ENCODE measurements at regions not wholly inside any gene's neighbourhood (a gene's known extent, or its start where the extent isn't known, plus 50 kb on each side); places are given as distances from the start of the nearest gene placed in this dataset.
"Not testable (repeated sequence)": the region's sequence is repeated elsewhere in the genome, so short reads cannot be mapped to it uniquely, and the experiment has no call there.

GRCh38 chr12:60539592-60539991 lies 943.8 kb downstream of the SLC16A7 start:
- no peak for DNase-seq

GRCh38 chr12:60568914-60569313 lies 973.1 kb downstream of the SLC16A7 start:
- no peak for DNase-seq

GRCh38 chr12:60577607-60578006 lies 981.8 kb downstream of the SLC16A7 start:
- DNase-seq = no peak

GRCh38 chr12:60587664-60588063 lies 991.8 kb downstream of the SLC16A7 start:
- not testable (repeated sequence) for DNase-seq

GRCh38 chr12:60594035-60594711 lies 998.3 kb downstream of the SLC16A7 start:
- DNase-seq = no peak

GRCh38 chr12:60602601-60603000 lies 1006.8 kb downstream of the SLC16A7 start:
- no peak for DNase-seq

GRCh38 chr12:60603475-60603874 lies 1007.6 kb downstream of the SLC16A7 start:
- DNase-seq = not testable (repeated sequence)

- DNase-seq = no peak
These were observed 1020.6 kb downstream of the SLC16A7 start for GRCh38 chr12:60616400-60616799.

- DNase-seq = no peak
These were observed 1035.0 kb downstream of the SLC16A7 start for GRCh38 chr12:60630796-60631195.

- no peak for DNase-seq
These were observed 1048.2 kb downstream of the SLC16A7 start for GRCh38 chr12:60644076-60644475.

GRCh38 chr12:60666895-60667294 lies 1071.1 kb downstream of the SLC16A7 start:
- DNase-seq = no peak

- DNase-seq = no peak
These were observed 1077.1 kb downstream of the SLC16A7 start for GRCh38 chr12:60672949-60673348.

- no peak for DNase-seq
These were observed 1089.3 kb downstream of the SLC16A7 start for GRCh38 chr12:60684988-60685655.

GRCh38 chr12:60689137-60689536 lies 1093.3 kb downstream of the SLC16A7 start:
- no peak for DNase-seq

GRCh38 chr12:60693019-60693626 lies 1097.3 kb downstream of the SLC16A7 start:
- DNase-seq = no peak

GRCh38 chr12:60704171-60704914 lies 1108.5 kb downstream of the SLC16A7 start:
- DNase-seq = no peak

- no peak for DNase-seq
These were observed 1114.4 kb downstream of the SLC16A7 start for GRCh38 chr12:60710246-60710645.

GRCh38 chr12:60714141-60714900 lies 1118.5 kb downstream of the SLC16A7 start:
- DNase-seq = no peak

- DNase-seq = no peak
These were observed 1128.6 kb downstream of the SLC16A7 start for GRCh38 chr12:60724475-60724874.

- no peak for DNase-seq
These were observed 1129.2 kb downstream of the SLC16A7 start for GRCh38 chr12:60724984-60725383.

- DNase-seq = no peak
These were observed 1156.8 kb downstream of the SLC16A7 start for GRCh38 chr12:60752589-60752988.

GRCh38 chr12:60758224-60758623 lies 1162.4 kb downstream of the SLC16A7 start:
- no peak for DNase-seq

GRCh38 chr12:60760965-60761364 lies 1165.1 kb downstream of the SLC16A7 start:
- DNase-seq = no peak

All from CD4-positive, alpha-beta T cell treated with Interleukin-4 for 4 hours (primary cell).